CD1c-positive myeloid dendritic cell (primary cell): ENCODE measurements at regions not wholly inside any gene's neighbourhood (a gene's known extent, or its start where the extent isn't known, plus 50 kb on each side); places are given as distances from the start of the nearest gene placed in this dataset.

Experiments
- DNase-seq: peaks from one replicate; pipeline ENCODE4 v3.0.0-alpha.2; 2016; ENCODE audit errors: extremely low spot score

- no peak for DNase-seq
These were observed 67.6 kb downstream of the COX18 start for GRCh38 chr4:73001885-73002284.

DNA sequence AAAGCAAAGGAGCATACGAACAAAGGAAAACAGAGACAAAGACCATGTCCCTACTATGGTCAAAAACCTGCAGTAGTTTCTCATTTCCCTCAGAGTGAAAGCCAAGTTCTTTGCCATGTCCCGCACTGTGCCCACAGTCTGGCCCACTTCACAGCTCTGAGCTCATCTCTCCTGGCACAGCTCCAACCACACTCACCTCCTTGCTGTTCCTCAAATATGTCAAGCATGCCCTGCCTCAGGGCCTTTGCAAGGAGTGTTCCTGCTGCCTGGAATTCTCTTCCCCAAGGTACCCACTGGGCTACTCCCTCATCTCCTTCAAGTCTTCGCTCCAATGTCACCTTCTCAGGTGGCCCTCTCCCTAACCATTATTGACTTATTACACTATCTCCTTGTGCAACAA is 72.1 kb downstream of the COX18 start:
- no peak for DNase-seq

- DNase-seq: no peak
These were observed 74.8 kb downstream of the COX18 start for GRCh38 chr4:72994670-72995069.

DNA sequence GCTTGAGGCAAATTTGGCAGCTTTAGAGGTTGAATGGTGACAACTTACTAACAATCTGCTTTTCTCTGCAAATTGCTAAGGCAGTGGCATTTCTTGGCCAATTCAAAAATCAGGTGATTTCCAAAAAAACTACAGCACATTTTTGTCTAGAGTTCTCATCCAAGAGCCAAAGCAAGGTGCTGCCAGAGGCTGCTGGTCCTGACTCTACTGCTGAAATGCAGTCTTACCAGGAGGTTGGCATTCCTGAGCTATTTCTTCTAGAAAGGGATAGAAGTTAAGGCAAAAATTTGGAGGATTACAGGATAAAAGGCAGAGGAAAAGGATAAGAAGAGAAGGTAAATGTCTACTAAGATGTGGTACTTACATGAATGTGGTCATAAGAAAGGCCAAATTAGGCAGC is 75.6 kb downstream of the COX18 start:
- no peak for DNase-seq

- no peak for DNase-seq
These were observed 77.6 kb downstream of the COX18 start for GRCh38 chr4:72991873-72992272.

DNA sequence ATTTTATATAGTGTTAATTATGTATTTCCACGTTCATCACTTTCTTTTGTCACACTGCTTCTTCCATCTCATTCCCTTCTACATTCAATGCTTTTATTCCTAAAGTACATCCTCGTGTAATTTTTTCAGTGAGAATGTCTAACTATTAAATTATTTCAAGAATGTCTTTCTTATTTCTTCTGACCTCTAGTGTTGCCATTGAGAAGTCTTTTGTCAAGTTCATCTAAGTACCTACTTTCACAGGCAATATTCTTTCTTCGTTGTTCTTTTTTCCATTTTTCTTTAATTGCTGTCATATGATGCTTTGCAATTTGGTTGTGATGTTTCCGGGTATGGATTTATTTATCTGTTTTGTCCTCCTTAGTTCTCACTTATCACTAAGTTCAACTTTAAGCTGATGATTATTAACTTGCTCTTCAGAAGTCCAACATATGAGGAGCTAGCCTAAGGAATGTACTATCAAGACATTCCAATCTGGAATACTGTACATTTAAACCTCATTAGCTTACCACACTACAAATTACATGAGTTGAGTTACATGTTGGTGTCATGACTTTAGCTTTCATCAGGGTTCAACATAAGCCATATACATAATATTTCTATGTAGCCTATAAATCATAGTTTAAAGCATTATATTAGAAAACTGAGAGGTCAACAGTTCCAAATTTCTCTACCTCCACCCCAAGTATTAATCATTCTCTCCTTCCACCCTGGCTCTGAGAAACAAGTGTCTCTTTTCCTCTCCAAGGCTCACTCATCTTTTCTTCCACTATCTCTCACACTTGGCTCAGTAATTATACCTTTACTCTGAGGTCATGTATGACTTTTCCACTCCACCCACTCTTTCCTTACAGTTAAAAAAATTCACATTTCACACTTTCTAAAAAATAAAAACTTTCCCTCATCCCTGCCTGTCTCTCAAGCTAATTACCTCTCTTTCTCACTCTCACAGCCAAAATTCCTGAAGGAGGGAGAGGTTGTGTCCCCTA is 81.5 kb downstream of the COX18 start:
- DNase-seq: no peak

DNA sequence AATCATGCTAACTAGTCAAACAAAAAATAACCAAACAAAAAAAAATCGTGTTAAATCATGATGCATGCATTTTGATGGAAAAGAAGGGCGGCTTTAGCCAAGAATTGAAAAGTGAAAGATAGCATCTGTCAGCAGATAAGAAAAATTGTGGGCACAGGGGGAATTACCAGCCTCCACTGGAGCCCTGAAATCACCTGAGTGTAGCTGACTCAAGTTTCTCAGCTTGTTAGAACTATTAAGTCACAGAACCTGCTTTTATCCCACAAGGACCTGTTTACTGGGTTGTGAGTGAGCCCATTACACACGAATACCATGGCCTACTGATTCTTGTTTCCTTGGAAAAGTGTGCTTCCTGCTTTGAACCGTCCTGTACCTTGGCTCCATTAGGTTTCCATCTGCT is 85.2 kb downstream of the COX18 start:
- no peak for DNase-seq

GRCh38 chr4:72983709-72984108 is 85.8 kb downstream of the COX18 start:
- no peak for DNase-seq

DNA sequence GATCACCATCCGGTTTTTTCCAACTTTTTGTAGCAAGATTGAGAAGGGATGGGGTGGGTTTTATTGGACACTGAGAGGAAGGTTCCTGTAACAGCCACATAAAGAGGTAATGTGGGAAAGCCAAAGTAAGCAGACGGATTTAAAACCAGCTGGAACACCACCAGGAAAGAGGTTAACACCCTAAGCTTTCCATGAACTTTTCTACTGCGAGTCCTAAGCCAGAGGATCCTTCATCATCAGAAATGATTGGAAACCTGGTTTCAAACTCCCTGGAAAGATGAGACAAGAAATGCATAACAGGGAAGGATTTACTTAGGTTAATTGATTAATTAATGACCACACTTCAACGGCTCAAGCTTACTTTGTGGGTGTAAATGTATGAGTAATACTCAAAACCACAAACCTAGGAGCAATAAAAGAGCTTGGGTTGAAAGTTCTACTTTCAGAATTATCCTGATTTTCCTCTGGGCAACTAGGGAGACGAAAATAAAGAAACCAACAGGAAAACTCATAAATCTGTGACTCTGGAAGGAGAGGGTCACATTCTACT is 91.5 kb downstream of the COX18 start:
- DNase-seq: no peak

GRCh38 chr4:72975488-72975784 is 94.1 kb downstream of the COX18 start:
- DNase-seq: no peak

- no peak for DNase-seq
These were observed 94.6 kb downstream of the COX18 start for GRCh38 chr4:72974694-72975487.

DNA sequence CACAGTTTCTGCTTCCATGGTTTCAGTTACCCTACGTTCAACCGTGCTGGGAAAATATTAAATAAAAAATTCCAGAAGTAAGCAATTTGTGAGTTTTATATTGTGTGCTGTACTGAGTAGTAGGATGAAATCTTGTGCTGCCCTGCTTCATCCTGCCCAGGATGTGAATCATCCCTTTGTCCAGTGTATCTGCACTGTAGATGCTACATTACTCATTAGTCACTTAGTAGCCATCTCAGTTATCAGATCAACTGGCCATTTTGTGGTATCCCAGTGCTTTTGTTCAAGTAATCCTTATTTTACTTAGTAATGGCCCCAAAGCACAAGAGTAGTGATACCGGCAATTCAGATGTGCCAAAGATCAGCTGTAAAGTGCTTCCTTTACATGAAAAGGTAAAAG is 97.9 kb downstream of the COX18 start:
- DNase-seq: no peak

- DNase-seq: no peak
These were observed 98.8 kb downstream of the COX18 start for GRCh38 chr4:72970756-72971155.

- no peak for DNase-seq
These were observed 99.5 kb downstream of the COX18 start for GRCh38 chr4:72969976-72970375.

- DNase-seq: no peak
These were observed 102.9 kb downstream of the COX18 start for GRCh38 chr4:72966652-72967051.

DNA sequence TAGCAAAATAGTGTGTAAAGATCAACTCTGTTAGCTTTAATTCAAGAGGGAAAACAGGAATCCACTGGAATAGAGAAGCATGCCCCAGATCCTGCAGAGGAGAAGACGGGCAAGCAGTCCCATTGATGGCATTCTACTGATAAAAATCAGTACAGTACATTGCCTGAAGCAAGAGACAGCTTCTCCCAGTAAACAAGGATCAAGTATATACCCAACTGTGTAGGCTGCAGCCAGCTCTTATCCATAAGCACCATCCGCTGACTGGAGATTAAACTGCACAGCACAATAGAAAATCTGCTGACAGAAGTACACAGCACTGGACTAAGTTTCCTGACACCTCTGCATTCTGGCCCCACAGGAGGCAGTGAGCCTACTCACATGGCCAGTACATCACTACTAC is 110.1 kb downstream of the COX18 start:
- no peak for DNase-seq

DNA sequence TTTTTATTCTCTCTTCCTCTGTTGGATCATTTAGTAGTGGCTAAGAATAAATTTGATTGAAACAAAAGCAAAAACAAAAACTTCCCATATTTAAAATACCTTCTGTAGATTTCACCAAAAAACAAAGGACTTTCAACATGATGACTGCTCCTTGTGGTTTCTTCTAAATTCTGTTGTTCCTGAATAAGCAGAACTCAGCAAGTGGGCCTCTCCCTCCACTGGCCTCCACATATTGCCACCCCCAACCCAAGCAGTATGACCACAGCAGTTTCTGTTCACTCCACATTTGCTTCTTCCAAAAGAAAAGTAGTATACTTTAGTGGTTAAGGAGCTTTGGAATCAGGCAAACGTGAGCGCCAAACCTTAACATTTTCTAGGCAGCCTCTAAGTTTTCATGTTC is 114.7 kb downstream of the COX18 start:
- no peak for DNase-seq

DNA sequence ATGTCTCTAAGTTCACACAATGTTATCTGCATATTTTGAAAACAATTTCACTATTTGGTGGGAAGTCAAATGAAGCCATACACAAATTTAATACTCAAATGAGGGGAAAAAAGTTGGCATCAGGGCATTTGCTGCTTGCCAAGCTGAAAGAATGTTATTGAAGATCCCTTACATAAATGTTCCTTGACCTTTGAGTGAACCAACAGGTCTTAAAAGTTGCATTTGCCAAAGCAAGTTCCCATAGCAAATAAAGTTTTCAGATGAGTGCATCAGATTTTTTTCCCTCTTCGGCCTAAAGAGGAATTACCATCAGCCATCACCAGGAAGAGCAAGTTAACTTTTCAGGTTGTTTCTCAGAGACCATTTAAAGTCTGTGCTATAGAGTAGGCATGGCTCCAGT is 115.9 kb downstream of the COX18 start:
- no peak for DNase-seq

GRCh38 chr4:72951628-72952027 is 117.9 kb downstream of the COX18 start:
- no peak for DNase-seq

DNA sequence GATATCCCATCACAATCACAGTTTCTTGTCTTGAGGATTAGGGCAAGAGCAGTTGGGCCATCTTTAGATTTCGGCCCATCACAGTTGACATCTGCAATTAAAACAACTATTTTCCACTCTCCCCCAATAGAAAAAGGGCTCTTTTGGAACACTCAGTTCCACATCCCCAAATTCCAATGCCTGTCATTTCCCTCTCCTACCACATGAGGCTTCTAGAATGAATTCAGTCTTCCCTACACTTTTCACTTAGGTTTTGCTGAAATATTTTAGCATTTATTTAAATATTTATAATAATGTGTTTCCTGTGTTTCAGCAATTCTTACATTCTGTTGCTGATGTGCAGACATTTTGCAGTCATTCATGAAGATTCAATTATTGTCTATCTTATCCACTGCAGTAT is 118.4 kb downstream of the COX18 start:
- no peak for DNase-seq

GRCh38 chr4:72948080-72948479 is 121.4 kb downstream of the COX18 start:
- DNase-seq: no peak

DNA sequence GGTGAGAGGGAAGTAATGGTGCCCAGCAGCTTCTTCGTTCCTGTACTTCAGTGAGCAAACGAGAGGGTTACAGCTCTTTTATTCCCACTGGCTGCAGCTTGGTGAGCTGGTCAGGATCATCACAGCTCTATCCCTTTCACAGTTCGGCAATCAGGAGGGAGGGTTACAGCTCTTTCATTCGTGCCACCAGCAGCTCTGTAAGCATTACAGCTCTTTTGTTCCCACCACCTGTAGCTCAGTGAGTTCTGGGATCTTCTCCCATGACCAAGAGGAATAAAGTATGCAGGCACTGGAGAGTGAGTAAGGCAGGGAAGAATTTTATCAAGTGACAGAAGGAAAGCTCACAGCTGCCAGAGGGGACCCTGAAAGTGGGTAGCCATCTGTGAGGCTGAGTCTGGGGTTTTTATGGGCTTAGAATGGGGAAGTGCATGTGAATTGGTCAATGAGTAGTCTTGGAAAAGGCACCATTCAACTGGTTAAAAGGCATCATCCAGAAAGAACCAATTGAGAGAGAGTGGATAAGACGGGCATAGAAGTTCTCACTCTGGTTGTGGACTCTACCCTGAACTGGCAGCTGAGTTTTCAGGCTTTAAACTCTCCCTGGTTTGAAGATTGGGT is 123.7 kb downstream of the COX18 start:
- DNase-seq: no peak
